SK-N-SH treated with all-trans-retinoic acid at 6 μM for 48 hours (cell line): ENCODE measurements at regions not wholly inside any gene's neighbourhood (a gene's known extent, or its start where the extent isn't known, plus 50 kb on each side); places are given as distances from the start of the nearest gene placed in this dataset.

ENCODE experiments used
- ATAC-seq: fragments of 200-7000 bp; cut with Tn5 transposase; 3 replicates; pipeline ENCODE4 v1.9.1; 2020; ENCODE audit warnings: mild to moderate bottlenecking, moderate library complexity
- ARNTL ChIP-seq: fragments of 450-650 bp; formaldehyde crosslinking; IDR thresholded peaks from 2 replicates; pipeline ENCODE4 v1.5.0; 2020; ENCODE audit warnings: low read depth, mild to moderate bottlenecking, moderate library complexity, borderline replicate concordance
- CREB5 ChIP-seq: fragments of 250-450 bp; sonication (Bioruptor Pico); IDR thresholded peaks from 2 replicates; pipeline ENCODE4 v1.5.1; 2020; ENCODE audit warnings: low read depth, mild to moderate bottlenecking, moderate library complexity
- CSDC2 ChIP-seq: fragments of 250-450 bp; sonication (Bioruptor Pico); IDR thresholded peaks from 2 replicates; pipeline ENCODE4 v1.5.0; 2020; ENCODE audit warnings: mild to moderate bottlenecking, moderate library complexity
- CSRNP3 ChIP-seq: fragments of 250-450 bp; sonication (Bioruptor Pico); IDR thresholded peaks from 2 replicates; pipeline ENCODE4 v1.5.1; 2021; ENCODE audit warnings: mild to moderate bottlenecking, moderate library complexity
- ESRRG ChIP-seq: fragments of 250-450 bp; sonication (Bioruptor Pico); IDR thresholded peaks from 2 replicates; pipeline ENCODE4 v1.6.1; 2021; ENCODE audit warnings: mild to moderate bottlenecking
- GLIS3 ChIP-seq: fragments of 250-450 bp; sonication (Bioruptor Pico); IDR thresholded peaks from 2 replicates; pipeline ENCODE4 v1.5.0; 2020; ENCODE audit warnings: mild to moderate bottlenecking, moderate library complexity
- ISL1 ChIP-seq: fragments of 250-450 bp; sonication (Bioruptor Pico); IDR thresholded peaks from 2 replicates; pipeline ENCODE4 v2.1.2; 2022; ENCODE audit warnings: mild to moderate bottlenecking, moderate library complexity
- OSR1 ChIP-seq: fragments of 250-450 bp; sonication (Bioruptor Pico); IDR thresholded peaks from 2 replicates; pipeline ENCODE4 v1.8.0; 2022; ENCODE audit warnings: moderate library complexity, mild to moderate bottlenecking, inconsistent platforms
- POU6F1 ChIP-seq: fragments of 250-450 bp; sonication (Bioruptor Pico); IDR thresholded peaks from 2 replicates; pipeline ENCODE4 v1.8.0; 2021; ENCODE audit warnings: low read depth, mild to moderate bottlenecking, moderate library complexity, borderline replicate concordance
- PPARA ChIP-seq: fragments of 250-450 bp; sonication (Bioruptor Pico); IDR thresholded peaks from 2 replicates; pipeline ENCODE4 v1.5.0; 2020; ENCODE audit warnings: mild to moderate bottlenecking, borderline replicate concordance
- RARB ChIP-seq: fragments of 250-450 bp; sonication (Bioruptor Pico); IDR thresholded peaks from 2 replicates; pipeline ENCODE4 v1.8.0; 2021; ENCODE audit warnings: mild to moderate bottlenecking, moderate library complexity
- SNAI2 ChIP-seq: fragments of 250-450 bp; sonication (Bioruptor Pico); IDR thresholded peaks from 2 replicates; pipeline ENCODE4 v1.5.0; 2020; ENCODE audit warnings: mild to moderate bottlenecking, moderate library complexity
- TCF4 ChIP-seq: fragments of 250-450 bp; sonication (Bioruptor Pico); IDR thresholded peaks from 2 replicates; pipeline ENCODE4 v1.8.0; 2021; ENCODE audit warnings: mild to moderate bottlenecking, moderate library complexity, borderline replicate concordance
- TOX ChIP-seq: fragments of 250-450 bp; sonication (Bioruptor Pico); IDR thresholded peaks from 2 replicates; pipeline ENCODE4 v1.8.0; 2021; ENCODE audit warnings: mild to moderate bottlenecking, moderate library complexity, borderline replicate concordance
- ZC3H10 ChIP-seq: fragments of 250-450 bp; sonication (Bioruptor Pico); IDR thresholded peaks from 2 replicates; pipeline ENCODE4 v1.5.1; 2021; ENCODE audit warnings: mild to moderate bottlenecking, moderate library complexity
- ZFP3 ChIP-seq: fragments of 250-450 bp; sonication (Bioruptor Pico); IDR thresholded peaks from 2 replicates; pipeline ENCODE4 v1.5.0; 2020; ENCODE audit warnings: mild to moderate bottlenecking, moderate library complexity
- ZFP30 ChIP-seq: fragments of 450-650 bp; formaldehyde crosslinking; IDR thresholded peaks from 2 replicates; pipeline ENCODE4 v1.5.0; 2022; ENCODE audit warnings: mild to moderate bottlenecking, moderate library complexity
- ZNF565 ChIP-seq: fragments of 450-650 bp; formaldehyde crosslinking; conservative IDR thresholded peaks from 2 replicates; pipeline ENCODE4 v1.5.0; 2020; ENCODE audit warnings: low read depth, mild to moderate bottlenecking, moderate library complexity
- ZNF70 ChIP-seq: fragments of 450-650 bp; formaldehyde crosslinking; IDR thresholded peaks from 2 replicates; pipeline ENCODE4 v1.5.0; 2020; ENCODE audit warnings: mild to moderate bottlenecking, moderate library complexity
- ZNF8 ChIP-seq: fragments of 450-650 bp; formaldehyde crosslinking; IDR thresholded peaks from 2 replicates; pipeline ENCODE4 v1.5.0; 2020; ENCODE audit warnings: mild to moderate bottlenecking, moderate library complexity
- TF ChIP-seq, protein P1 (sequence below): fragments of 250-450 bp; sonication (Bioruptor Pico); IDR thresholded peaks from 2 replicates; pipeline ENCODE4 v1.5.0; 2020; ENCODE audit warnings: mild to moderate bottlenecking, moderate library complexity
- TF ChIP-seq, protein P2 (sequence below): fragments of 250-450 bp; sonication (Bioruptor Pico); IDR thresholded peaks from 2 replicates; pipeline ENCODE4 v1.8.0; 2020; ENCODE audit warnings: mild to moderate bottlenecking, moderate library complexity, borderline replicate concordance

DNA sequence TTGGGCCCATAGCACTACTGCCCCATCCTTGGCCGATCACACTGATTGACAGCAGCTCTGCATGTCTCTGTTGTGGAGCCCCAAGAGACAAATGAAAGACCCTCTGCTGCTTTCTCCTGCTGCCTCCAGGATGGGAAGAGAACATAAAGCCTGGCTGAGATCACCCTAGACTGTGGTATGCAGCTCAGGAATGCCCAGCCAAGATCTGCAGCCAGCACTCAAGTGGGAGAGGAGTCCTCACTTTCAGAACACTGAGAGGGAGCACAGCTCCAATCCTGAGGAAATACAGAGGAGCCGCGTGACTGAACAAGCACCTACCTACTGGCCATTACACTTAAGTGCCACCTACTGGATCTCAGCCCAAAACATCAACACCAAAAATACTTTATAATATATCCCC is 203.0 kb downstream of the POSTN start:
- no peak for TF ChIP-seq ZNF8
- TF ChIP-seq ZNF70 (CRISPR knock-in tag) = no peak
- no peak for TF ChIP-seq OSR1
- no peak for TF ChIP-seq GLIS3
- TF ChIP-seq ZFP3 (CRISPR knock-in tag) = no peak
- TF ChIP-seq CREB5 (CRISPR knock-in tag) = no peak
- TF ChIP-seq ISL1 (CRISPR knock-in tag) = no peak
- no peak for TF ChIP-seq TOX (CRISPR knock-in tag)
- TF ChIP-seq ARNTL (CRISPR knock-in tag) = no peak
- TF ChIP-seq TCF4 (CRISPR knock-in tag) = no peak
- TF ChIP-seq CSRNP3 (CRISPR knock-in tag) = no peak
- no peak for TF ChIP-seq ZFP30 (CRISPR knock-in tag)
- TF ChIP-seq ZC3H10 = no peak
- TF ChIP-seq SNAI2 (CRISPR knock-in tag) = no peak
- TF ChIP-seq, protein P1, sequence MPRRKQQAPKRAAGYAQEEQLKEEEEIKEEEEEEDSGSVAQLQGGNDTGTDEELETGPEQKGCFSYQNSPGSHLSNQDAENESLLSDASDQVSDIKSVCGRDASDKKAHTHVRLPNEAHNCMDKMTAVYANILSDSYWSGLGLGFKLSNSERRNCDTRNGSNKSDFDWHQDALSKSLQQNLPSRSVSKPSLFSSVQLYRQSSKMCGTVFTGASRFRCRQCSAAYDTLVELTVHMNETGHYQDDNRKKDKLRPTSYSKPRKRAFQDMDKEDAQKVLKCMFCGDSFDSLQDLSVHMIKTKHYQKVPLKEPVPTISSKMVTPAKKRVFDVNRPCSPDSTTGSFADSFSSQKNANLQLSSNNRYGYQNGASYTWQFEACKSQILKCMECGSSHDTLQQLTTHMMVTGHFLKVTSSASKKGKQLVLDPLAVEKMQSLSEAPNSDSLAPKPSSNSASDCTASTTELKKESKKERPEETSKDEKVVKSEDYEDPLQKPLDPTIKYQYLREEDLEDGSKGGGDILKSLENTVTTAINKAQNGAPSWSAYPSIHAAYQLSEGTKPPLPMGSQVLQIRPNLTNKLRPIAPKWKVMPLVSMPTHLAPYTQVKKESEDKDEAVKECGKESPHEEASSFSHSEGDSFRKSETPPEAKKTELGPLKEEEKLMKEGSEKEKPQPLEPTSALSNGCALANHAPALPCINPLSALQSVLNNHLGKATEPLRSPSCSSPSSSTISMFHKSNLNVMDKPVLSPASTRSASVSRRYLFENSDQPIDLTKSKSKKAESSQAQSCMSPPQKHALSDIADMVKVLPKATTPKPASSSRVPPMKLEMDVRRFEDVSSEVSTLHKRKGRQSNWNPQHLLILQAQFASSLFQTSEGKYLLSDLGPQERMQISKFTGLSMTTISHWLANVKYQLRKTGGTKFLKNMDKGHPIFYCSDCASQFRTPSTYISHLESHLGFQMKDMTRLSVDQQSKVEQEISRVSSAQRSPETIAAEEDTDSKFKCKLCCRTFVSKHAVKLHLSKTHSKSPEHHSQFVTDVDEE (CRISPR knock-in tag) = no peak
- TF ChIP-seq ESRRG (CRISPR knock-in tag) = no peak
- TF ChIP-seq CSDC2 = no peak
- TF ChIP-seq, protein P2, sequence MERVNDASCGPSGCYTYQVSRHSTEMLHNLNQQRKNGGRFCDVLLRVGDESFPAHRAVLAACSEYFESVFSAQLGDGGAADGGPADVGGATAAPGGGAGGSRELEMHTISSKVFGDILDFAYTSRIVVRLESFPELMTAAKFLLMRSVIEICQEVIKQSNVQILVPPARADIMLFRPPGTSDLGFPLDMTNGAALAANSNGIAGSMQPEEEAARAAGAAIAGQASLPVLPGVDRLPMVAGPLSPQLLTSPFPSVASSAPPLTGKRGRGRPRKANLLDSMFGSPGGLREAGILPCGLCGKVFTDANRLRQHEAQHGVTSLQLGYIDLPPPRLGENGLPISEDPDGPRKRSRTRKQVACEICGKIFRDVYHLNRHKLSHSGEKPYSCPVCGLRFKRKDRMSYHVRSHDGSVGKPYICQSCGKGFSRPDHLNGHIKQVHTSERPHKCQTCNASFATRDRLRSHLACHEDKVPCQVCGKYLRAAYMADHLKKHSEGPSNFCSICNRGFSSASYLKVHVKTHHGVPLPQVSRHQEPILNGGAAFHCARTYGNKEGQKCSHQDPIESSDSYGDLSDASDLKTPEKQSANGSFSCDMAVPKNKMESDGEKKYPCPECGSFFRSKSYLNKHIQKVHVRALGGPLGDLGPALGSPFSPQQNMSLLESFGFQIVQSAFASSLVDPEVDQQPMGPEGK (CRISPR knock-in tag) = no peak
- no peak for ATAC-seq

DNA sequence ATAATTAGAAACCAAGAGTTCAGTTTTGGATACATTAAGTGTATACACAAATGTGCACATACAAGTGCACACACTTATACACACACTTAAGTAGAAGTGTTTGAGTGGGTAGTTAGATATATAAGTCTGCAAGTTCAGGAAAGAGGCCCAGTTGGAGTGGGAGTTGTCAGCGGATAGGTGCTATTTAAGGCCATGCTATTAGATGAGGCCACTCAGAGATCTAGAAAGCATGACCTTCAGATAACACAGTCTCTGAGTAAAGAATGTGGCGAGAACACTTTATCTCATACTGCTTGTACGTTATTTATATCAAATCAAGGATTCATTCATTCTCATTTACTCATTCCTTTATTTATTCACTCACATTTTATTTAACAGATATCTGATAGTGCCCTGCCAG is 206.2 kb downstream of the POSTN start:
- TF ChIP-seq ARNTL (CRISPR knock-in tag) = no peak
- TF ChIP-seq SNAI2 (CRISPR knock-in tag) = no peak
- no peak for TF ChIP-seq CREB5 (CRISPR knock-in tag)
- no peak for TF ChIP-seq CSDC2
- no peak for TF ChIP-seq PPARA
- TF ChIP-seq ISL1 (CRISPR knock-in tag) = no peak
- no peak for TF ChIP-seq RARB
- TF ChIP-seq ESRRG (CRISPR knock-in tag) = no peak
- no peak for TF ChIP-seq GLIS3
- TF ChIP-seq ZFP30 (CRISPR knock-in tag) = no peak
- TF ChIP-seq ZFP3 (CRISPR knock-in tag) = no peak
- no peak for TF ChIP-seq OSR1
- ATAC-seq = no peak

GRCh38 chr13:37390735-37391134 is 207.8 kb downstream of the POSTN start:
- TF ChIP-seq ZNF565 (CRISPR knock-in tag) (no peak), ARNTL (CRISPR knock-in tag) (no peak), GLIS3 (no peak), TOX (CRISPR knock-in tag) (no peak), CSDC2 (no peak), PPARA (no peak), CSRNP3 (CRISPR knock-in tag) (no peak), ZNF70 (CRISPR knock-in tag) (no peak), TCF4 (CRISPR knock-in tag) (no peak), POU6F1 (CRISPR knock-in tag) (no peak)
- no peak for ATAC-seq
